MM.1S (cell line): ENCODE measurements at regions not wholly inside any gene's neighbourhood (a gene's known extent, or its start where the extent isn't known, plus 50 kb on each side); places are given as distances from the start of the nearest gene placed in this dataset.

Experiments used
- DNase-seq: peaks from one replicate; pipeline ENCODE4 v3.0.0-alpha.2; 2015
- H2AFZ ChIP-seq: fragments of 300-600 bp; sonication (generic); 2 replicates; pipeline ENCODE4 v1.6.0; 2016; ENCODE audit warnings: antibody characterized with exemption, low read length
- H3F3A ChIP-seq: fragments of 300-600 bp; sonication (generic); 2 replicates; pipeline ENCODE4 v1.6.1; 2016; ENCODE audit warnings: mild to moderate bottlenecking, antibody characterized with exemption, low read length, moderate library complexity, mixed read lengths; ENCODE audit not compliant: insufficient read depth
- H3K27ac ChIP-seq: fragments of 300-600 bp; sonication (generic); 2 replicates; pipeline ENCODE4 v1.5.1; 2016; ENCODE audit warnings: mild to moderate bottlenecking, low read length
- H3K27me3 ChIP-seq: fragments of 300-600 bp; sonication (generic); replicated peaks from 2 replicates; pipeline ENCODE4 v1.6.0; 2016; ENCODE audit warnings: low read length; ENCODE audit not compliant: insufficient read depth
- H3K36me3 ChIP-seq: fragments of 300-600 bp; sonication (generic); replicated peaks from 2 replicates; pipeline ENCODE4 v1.6.1; 2016; ENCODE audit warnings: mild to moderate bottlenecking, low read length, mixed read lengths; ENCODE audit not compliant: insufficient read depth
- H3K4me1 ChIP-seq: fragments of 300-600 bp; sonication (generic); 2 replicates; pipeline ENCODE4 v1.6.1; 2016; ENCODE audit warnings: low read length, mixed read lengths
- H3K4me2 ChIP-seq: fragments of 300-600 bp; sonication (generic); 2 replicates; pipeline ENCODE4 v1.6.0; 2016; ENCODE audit warnings: low read depth, low read length
- H3K4me3 ChIP-seq: fragments of 300-600 bp; sonication (generic); 2 replicates; pipeline ENCODE4 v1.5.1; 2016; ENCODE audit warnings: low read length, mixed read lengths
- H3K79me2 ChIP-seq: fragments of 300-600 bp; sonication (generic); 2 replicates; pipeline ENCODE4 v1.6.1; 2016; ENCODE audit warnings: mixed run types, low read length, mixed read lengths
- H3K9ac ChIP-seq: fragments of 300-600 bp; sonication (generic); 2 replicates; pipeline ENCODE4 v1.6.1; 2016; ENCODE audit warnings: low read length, mixed read lengths
- H3K9me2 ChIP-seq: fragments of 300-600 bp; sonication (generic); replicated peaks from 2 replicates; pipeline ENCODE4 v1.6.1; 2016; ENCODE audit warnings: mild to moderate bottlenecking, low read length, mixed read lengths; ENCODE audit not compliant: insufficient read depth
- H3K9me3 ChIP-seq: fragments of 300-600 bp; sonication (generic); replicated peaks from 2 replicates; pipeline ENCODE4 v1.6.1; 2016; ENCODE audit warnings: mild to moderate bottlenecking, low read length, mixed read lengths; ENCODE audit not compliant: insufficient read depth
- H4K20me1 ChIP-seq: fragments of 300-600 bp; sonication (generic); 2 replicates; pipeline ENCODE4 v1.6.1; 2016; ENCODE audit warnings: mild to moderate bottlenecking, low read length, moderate library complexity, mixed read lengths; ENCODE audit not compliant: insufficient read depth
- CTCF ChIP-seq: fragments of 300-600 bp; sonication (generic); IDR thresholded peaks from 2 replicates; pipeline ENCODE4 v1.5.1; 2016; ENCODE audit warnings: antibody characterized with exemption, low read length, mixed read lengths
- EZH2 ChIP-seq: fragments of 300-600 bp; sonication (generic); optimal IDR thresholded peaks from 2 replicates; pipeline ENCODE3; 2017; ENCODE audit warnings: low read depth, mild to moderate bottlenecking, antibody characterized with exemption, low read length, mixed read lengths
- EZH2phosphoT487 ChIP-seq: fragments of 300-600 bp; sonication (generic); IDR thresholded peaks from 2 replicates; pipeline ENCODE4 v1.6.1; 2018; ENCODE audit warnings: antibody characterized with exemption, low read length

GRCh38 chr1:21351901-21352300 lies 61.6 kb upstream of the ECE1 start:
- Histone ChIP-seq H3K79me2 (no peaks in the 10 kb centered on the region), H2AFZ (no peak overlapping the region), H3K27me3 (no peaks in the 10 kb centered on the region; the same call in 1 of the 2 replicates), H3K9me2 (no peaks in the 10 kb centered on the region), H3K4me2 (no peak overlapping the region), H3K36me3 (no peaks in the 10 kb centered on the region), H4K20me1 (no peaks in the 10 kb centered on the region), H3K9ac (no peak overlapping the region), H3F3A (no peaks in the 10 kb centered on the region), H3K9me3 (no peaks in the 10 kb centered on the region), H3K4me3 (no peak overlapping the region), H3K4me1 (peaks cover under 1% of the 10 kb centered on the region; the same call in 1 of the 2 replicates), H3K27ac (no peak overlapping the region)
- DNase-seq, result no peak
- TF ChIP-seq EZH2phosphoT487 (no peak), EZH2 (no peak), CTCF (no peak)

- H3K79me2 ChIP-seq, result no peaks in the 10 kb centered on the region
- no peak for DNase-seq
- H3K27ac ChIP-seq, result no peak overlapping the region
- no peaks in the 10 kb centered on the region for H3K9me2 ChIP-seq
- TF ChIP-seq CTCF, result no peak
- no peak for TF ChIP-seq EZH2phosphoT487
- TF ChIP-seq EZH2, result no peak
- H3K27me3 ChIP-seq, result no peaks in the 10 kb centered on the region; the same call in 1 of the 2 replicates
- no peak overlapping the region for H2AFZ ChIP-seq
- no peak overlapping the region for H3K9ac ChIP-seq
- no peaks in the 10 kb centered on the region for H3K36me3 ChIP-seq
- no peak overlapping the region for H3K4me2 ChIP-seq
- no peak overlapping the region for H3K4me3 ChIP-seq
- peaks cover 4% of the 10 kb centered on the region; the same call in 1 of the 2 replicates for H3K4me1 ChIP-seq
- H4K20me1 ChIP-seq, result no peaks in the 10 kb centered on the region
- no peaks in the 10 kb centered on the region for H3F3A ChIP-seq
- H3K9me3 ChIP-seq, result no peaks in the 10 kb centered on the region
These were observed 60.1 kb upstream of the ECE1 start for GRCh38 chr1:21350202-21350885.

GRCh38 chr1:21349693-21350092 lies 59.4 kb upstream of the ECE1 start:
- Histone ChIP-seq H3F3A (no peaks in the 10 kb centered on the region), H3K9me3 (no peaks in the 10 kb centered on the region), H3K9ac (no peak overlapping the region), H4K20me1 (no peaks in the 10 kb centered on the region), H3K9me2 (no peaks in the 10 kb centered on the region), H3K27ac (no peak overlapping the region), H3K4me1 (peaks cover 4% of the 10 kb centered on the region; the same call in 1 of the 2 replicates), H3K4me2 (no peak overlapping the region), H3K4me3 (no peak overlapping the region), H3K27me3 (no peaks in the 10 kb centered on the region; the same call in 1 of the 2 replicates), H3K36me3 (no peaks in the 10 kb centered on the region), H3K79me2 (peaks cover 3% of the 10 kb centered on the region), H2AFZ (no peak overlapping the region)
- no peak for DNase-seq
- no peak for TF ChIP-seq EZH2
- TF ChIP-seq EZH2phosphoT487, result no peak
- TF ChIP-seq CTCF, result no peak
